Fibroblast of pulmonary artery (primary cell): ENCODE measurements at regions not wholly inside any gene's neighbourhood (a gene's known extent, or its start where the extent isn't known, plus 50 kb on each side); places are given as distances from the start of the nearest gene placed in this dataset.

Source experiments
- DNase-seq: peaks from one replicate; pipeline ENCODE4 v3.0.0-alpha.2; 2010; ENCODE audit warnings: low read depth
- H3K4me3 ChIP-seq: replicated peaks from 2 replicates; pipeline ENCODE4 v1.5.1; 2011; ENCODE audit warnings: low read depth, mild to moderate bottlenecking, control low read depth, low read length, moderate library complexity
- TF ChIP-seq, protein P1 (sequence below): IDR thresholded peaks from 2 replicates; pipeline ENCODE4 v1.5.1; 2011; ENCODE audit warnings: mild to moderate bottlenecking, control low read depth, low read length, inconsistent platforms; ENCODE audit errors: missing control alignments

DNA sequence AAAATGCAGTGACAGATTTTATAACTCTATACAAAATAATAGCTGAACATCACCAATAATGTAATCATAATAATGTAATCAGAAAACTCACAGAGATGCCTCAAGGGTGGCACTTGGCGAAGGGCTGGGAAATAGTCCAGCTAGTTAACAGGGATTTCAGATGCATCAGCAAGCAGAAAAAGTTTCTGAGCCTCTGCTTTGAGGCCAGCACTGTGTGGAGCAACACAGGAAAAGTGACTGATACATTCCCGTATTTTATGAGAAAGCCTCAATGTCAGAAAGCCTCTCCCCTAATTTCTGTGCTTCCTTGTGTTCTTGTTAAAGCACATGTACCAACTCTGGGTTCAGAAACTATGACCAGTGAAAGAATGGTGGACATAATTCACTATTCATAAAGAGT lies 304.8 kb downstream of the VPS13C start:
- DNase-seq = no peak
- H3K4me3 ChIP-seq = no peak overlapping the region
- TF ChIP-seq, protein P1, sequence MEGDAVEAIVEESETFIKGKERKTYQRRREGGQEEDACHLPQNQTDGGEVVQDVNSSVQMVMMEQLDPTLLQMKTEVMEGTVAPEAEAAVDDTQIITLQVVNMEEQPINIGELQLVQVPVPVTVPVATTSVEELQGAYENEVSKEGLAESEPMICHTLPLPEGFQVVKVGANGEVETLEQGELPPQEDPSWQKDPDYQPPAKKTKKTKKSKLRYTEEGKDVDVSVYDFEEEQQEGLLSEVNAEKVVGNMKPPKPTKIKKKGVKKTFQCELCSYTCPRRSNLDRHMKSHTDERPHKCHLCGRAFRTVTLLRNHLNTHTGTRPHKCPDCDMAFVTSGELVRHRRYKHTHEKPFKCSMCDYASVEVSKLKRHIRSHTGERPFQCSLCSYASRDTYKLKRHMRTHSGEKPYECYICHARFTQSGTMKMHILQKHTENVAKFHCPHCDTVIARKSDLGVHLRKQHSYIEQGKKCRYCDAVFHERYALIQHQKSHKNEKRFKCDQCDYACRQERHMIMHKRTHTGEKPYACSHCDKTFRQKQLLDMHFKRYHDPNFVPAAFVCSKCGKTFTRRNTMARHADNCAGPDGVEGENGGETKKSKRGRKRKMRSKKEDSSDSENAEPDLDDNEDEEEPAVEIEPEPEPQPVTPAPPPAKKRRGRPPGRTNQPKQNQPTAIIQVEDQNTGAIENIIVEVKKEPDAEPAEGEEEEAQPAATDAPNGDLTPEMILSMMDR = no peak

DNA sequence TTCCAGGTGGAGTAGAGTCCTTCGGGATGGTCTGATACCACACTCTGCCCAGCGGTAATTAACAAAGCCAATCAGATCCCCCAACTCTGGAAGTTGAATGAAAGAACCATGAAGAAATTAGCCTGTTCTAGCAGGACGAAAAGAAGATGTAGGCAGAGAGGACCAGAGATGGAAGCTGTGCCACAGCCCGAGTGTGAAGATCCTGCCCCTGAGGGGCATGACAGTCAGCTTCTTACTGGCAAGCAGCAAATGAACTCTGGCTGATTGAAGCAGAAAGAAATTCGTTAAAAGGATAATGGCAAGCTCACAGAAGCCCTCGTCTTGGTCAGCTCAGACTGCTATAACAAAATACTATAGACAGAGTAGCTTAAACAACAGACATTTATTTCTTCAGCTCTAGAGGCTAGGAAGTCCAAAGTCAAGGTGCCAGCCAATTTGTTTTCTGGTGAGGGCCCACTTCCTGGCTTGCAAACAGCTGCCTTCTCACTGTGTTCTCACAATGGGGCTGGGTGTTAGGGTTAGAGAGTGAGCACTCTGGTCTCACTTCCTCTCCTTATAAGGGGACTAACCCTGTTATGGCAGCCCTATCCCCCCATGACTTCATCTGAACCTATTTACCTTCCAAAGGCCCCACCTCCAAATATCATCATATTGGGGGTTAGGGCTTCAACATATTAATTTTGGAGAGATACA lies 307.1 kb downstream of the VPS13C start:
- TF ChIP-seq, protein P1 = no peak
- no peak for DNase-seq
- H3K4me3 ChIP-seq = no peak overlapping the region

DNA sequence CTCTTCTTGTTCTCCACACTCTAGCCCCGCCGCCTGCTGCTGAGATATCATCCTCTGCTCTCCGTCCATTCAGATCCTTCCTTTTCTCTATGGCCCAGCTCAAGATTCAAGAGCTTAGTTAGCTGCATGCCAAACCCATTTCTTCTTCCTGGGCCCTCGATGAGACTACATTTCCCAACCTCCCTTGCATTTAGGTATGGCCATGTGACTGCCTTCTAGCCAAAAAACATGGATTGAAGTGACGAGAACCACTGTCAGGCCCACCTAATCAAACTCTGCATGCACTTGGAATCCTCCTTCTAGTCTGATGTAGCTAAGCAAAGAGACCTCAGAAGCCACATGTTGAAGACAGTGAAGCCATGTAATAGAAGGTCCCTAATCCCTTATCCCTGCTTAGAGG lies 308.2 kb downstream of the VPS13C start:
- DNase-seq = no peak
- no peak overlapping the region for H3K4me3 ChIP-seq
- TF ChIP-seq, protein P1 = no peak

DNA sequence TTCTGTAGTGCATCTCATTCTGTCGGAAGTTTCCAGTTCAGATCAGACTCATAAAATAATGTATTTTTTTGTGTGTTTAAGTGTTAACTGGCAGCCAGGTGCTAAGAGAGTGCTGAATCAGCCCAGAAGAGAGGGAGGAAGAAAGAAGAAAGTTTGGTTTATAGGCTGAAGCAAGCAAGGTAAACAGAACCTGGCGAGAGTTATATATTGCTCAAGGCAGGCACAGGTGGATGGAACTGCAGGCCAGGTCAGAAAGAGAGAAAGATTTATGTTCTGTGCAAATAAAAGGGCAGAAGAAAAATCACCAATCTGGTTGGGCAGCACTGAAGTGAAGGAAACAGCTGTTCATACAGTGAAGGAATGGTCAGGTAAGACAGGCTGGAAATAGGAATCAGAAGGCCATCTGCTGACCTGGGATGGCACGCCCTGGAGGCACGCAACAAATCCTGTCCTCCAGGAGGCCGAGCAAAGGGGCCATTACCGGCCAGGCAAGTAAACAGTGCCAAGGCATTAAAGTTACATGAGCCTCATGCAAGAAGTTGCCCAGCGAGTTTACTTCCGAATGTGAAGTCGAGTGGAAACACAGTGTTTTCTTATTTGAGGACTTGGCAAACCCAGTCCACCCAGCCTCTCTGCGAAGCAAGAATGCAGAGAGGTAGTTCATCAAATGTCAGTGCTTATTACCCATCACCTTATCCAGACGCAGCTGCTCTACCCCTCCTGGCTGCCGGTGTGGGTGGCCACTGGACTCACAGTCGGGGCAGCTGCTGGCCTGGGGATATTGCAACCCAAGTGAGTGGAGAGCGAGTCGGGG lies 309.8 kb downstream of the VPS13C start:
- no peak overlapping the region for H3K4me3 ChIP-seq
- TF ChIP-seq, protein P1 = no peak
- no peak for DNase-seq

DNA sequence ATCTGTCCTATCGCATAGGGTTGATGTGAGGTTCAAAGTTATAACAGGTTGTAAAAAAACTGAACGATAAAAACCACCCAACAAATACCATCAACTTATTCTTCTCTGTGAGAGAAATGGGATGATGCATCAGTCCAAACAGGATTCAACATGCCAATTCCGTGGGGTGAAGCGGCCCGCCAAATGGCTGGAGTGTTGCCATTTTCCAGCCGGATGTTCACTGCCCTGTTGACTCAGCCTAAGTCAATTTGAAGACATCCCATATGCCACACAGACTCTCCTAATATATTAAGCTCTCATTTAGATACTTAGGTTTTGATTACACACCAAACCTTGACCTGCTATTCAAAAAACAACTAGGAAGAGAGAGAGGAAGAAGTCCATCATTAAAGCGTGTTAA lies 311.1 kb downstream of the VPS13C start:
- no peak overlapping the region for H3K4me3 ChIP-seq
- DNase-seq = no peak
- TF ChIP-seq, protein P1 = no peak

DNA sequence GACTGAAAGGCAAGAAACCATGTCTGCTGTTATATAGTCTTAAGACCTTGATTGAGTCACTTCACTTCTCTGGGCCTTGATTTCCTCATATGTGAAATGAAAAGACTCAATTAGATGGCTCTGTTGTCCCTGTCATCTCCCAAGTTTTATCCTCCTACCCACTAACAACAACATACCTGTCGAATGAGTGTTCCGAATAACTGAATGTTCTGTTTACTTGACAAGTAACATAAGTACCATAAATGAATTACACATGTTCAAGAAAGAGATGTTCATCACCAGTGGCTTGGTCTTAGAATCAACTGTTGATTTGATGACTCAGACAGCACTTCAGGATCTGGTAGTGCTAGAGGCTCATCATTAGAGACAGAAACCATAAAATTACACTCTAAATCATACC lies 311.7 kb downstream of the VPS13C start:
- TF ChIP-seq, protein P1 = no peak
- H3K4me3 ChIP-seq = no peak overlapping the region
- no peak for DNase-seq
